ENCODE measurements at regions not wholly inside any gene's neighbourhood (a gene's known extent, or its start where the extent isn't known, plus 50 kb on each side); places are given as distances from the start of the nearest gene placed in this dataset.

DNA sequence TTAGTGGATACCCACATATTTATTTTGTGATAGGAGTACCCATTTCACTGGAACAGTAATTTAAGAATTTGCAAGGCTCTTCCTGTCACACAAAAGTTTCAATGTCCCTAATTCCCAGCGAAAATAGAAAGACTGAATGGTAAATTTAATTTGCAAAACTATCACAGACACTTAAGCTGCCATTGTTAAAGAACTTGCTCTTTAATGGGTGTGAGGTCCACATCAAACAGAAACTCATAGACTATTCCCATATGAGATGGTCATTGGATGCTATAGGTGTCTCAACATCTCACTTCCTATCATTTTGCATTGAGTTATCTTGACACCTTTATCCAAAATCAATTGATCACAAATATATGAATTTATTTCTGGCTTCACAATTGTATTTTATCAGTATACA lies 415.9 kb downstream of the GPAM start:
- POLR2A ChIA-PET (ENCODE audit: unreplicated experiment): no interaction called here
- Histone ChIP-seq H3K14ac (replicated peaks; ENCODE audit: low read depth, low read length) (no peak overlapping the region), H4K91ac (ENCODE audit: insufficient read depth, low read depth, low read length) (no peak overlapping the region), H2BK20ac (ENCODE audit: low read depth, low read length) (no peak overlapping the region), H2BK15ac (ENCODE audit: low read depth, low read length) (no peak overlapping the region), H3K27ac (ENCODE audit: insufficient read depth, low read length) (no peak overlapping the region), H2BK5ac (ENCODE audit: low read depth, low read length, poor library complexity, severe bottlenecking) (no peak overlapping the region), H3K36me3 (ENCODE audit: control insufficient read depth, insufficient read depth, low read length) (no peaks in the 10 kb centered on the region), H3K4me2 (ENCODE audit: low read depth, low read length) (no peak overlapping the region), H3K9me1 (ENCODE audit: insufficient read depth, low read length) (no peaks in the 10 kb centered on the region), H3K18ac (ENCODE audit: low read depth, low read length) (no peak overlapping the region), H3K4me3 (ENCODE audit: insufficient read depth, low read depth, low read length) (no peak overlapping the region), H3K9ac (ENCODE audit: low read depth, low read length) (no peak overlapping the region), H2AK9ac (replicated peaks; ENCODE audit: low read depth, low read length, poor library complexity) (no peak overlapping the region), H3K56ac (ENCODE audit: extremely low read depth, insufficient read depth, low read length) (no peak overlapping the region), H4K8ac (ENCODE audit: low read depth in 2 of 2, low read length in 2 of 2) (no peak overlapping the region), H3K79me1 (ENCODE audit: low read depth in 1 of 2, low read length in 2 of 2) (no peaks in the 10 kb centered on the region), H3K27me3 (ENCODE audit: control insufficient read depth, insufficient read depth, low read length) (no peaks in the 10 kb centered on the region), H2AK5ac (ENCODE audit: low read depth, low read length) (no peak overlapping the region), H4K5ac (ENCODE audit: low read depth, low read length) (no peak overlapping the region), H3K4ac (ENCODE audit: low read depth, low read length) (no peak overlapping the region), H2AFZ (replicated peaks; ENCODE audit: low read length, poor library complexity) (no peak overlapping the region), H2BK120ac (ENCODE audit: low read depth, low read length) (no peak overlapping the region), H3K4me1 (ENCODE audit: control insufficient read depth, insufficient read depth, low read length) (no peaks in the 10 kb centered on the region), H3K23ac (ENCODE audit: low read depth, low read length) (no peak overlapping the region), H4K20me1 (ENCODE audit: insufficient read depth, low read length) (no peaks in the 10 kb centered on the region), H3K9me3 (ENCODE audit: control insufficient read depth, insufficient read depth, low read length) (peaks cover 5% of the 10 kb centered on the region; the same call in 1 of the 2 replicates)
- DNase-seq: no peak
- no TSS peak for BruUV-seq (replicated peaks)
- in situ Hi-C loops (cut with MboI; ENCODE audit: low sequenced_read_pairs) (no loop called here), intact Hi-C loops (cut with micrococcal nuclease) (no loop called here), dilution Hi-C loops (cut with HindIII; ENCODE audit: low sequenced_read_pairs, unreplicated experiment) (no loop called here)
- ATAC-seq (ENCODE audit: low read depth): no peak
- no CpG with 5 or more reads among the region's 1 CpG for WGBS, 2 experiments (ENCODE audit: extremely low coverage in 2 of 2, insufficient read length in 1 of 2)
- TF ChIP-seq CEBPB (IDR thresholded peaks at IDR 0.05; ENCODE audit: low read depth, low read length) (no peak), POLR2A (IDR thresholded peaks at IDR 0.05; ENCODE audit: low read depth, low read length) (no peak), CHD1 (IDR thresholded peaks at IDR 0.05; ENCODE audit: low read depth, low read length) (no peak), FOS (IDR thresholded peaks at IDR 0.05; ENCODE audit: low read depth, low read length) (no peak), BHLHE40 (IDR thresholded peaks at IDR 0.05; ENCODE audit: low read depth, low read length) (no peak), MXI1 (IDR thresholded peaks at IDR 0.05; ENCODE audit: borderline replicate concordance, low read depth, low read length) (no peak), RCOR1 (IDR thresholded peaks at IDR 0.05; ENCODE audit: insufficient replicate concordance, low read length) (no peak), RFX5 (IDR thresholded peaks at IDR 0.05; ENCODE audit: low read depth, low read length) (no peak), RAD21 (IDR thresholded peaks at IDR 0.05; ENCODE audit: low read length) (no peak), NFE2L2 (IDR thresholded peaks at IDR 0.05; ENCODE audit: low read depth, low read length) (no peak), SMC3 (IDR thresholded peaks at IDR 0.05; ENCODE audit: low read depth, low read length) (no peak), MAFK (IDR thresholded peaks at IDR 0.05; ENCODE audit: low read depth, low read length) (no peak), MAZ (IDR thresholded peaks at IDR 0.05; ENCODE audit: borderline replicate concordance, low read depth, low read length) (no peak)
- TF ChIP-seq, protein P1, sequence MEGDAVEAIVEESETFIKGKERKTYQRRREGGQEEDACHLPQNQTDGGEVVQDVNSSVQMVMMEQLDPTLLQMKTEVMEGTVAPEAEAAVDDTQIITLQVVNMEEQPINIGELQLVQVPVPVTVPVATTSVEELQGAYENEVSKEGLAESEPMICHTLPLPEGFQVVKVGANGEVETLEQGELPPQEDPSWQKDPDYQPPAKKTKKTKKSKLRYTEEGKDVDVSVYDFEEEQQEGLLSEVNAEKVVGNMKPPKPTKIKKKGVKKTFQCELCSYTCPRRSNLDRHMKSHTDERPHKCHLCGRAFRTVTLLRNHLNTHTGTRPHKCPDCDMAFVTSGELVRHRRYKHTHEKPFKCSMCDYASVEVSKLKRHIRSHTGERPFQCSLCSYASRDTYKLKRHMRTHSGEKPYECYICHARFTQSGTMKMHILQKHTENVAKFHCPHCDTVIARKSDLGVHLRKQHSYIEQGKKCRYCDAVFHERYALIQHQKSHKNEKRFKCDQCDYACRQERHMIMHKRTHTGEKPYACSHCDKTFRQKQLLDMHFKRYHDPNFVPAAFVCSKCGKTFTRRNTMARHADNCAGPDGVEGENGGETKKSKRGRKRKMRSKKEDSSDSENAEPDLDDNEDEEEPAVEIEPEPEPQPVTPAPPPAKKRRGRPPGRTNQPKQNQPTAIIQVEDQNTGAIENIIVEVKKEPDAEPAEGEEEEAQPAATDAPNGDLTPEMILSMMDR (conservative IDR thresholded peaks at IDR 0.05; ENCODE audit: low read depth, low read length): no peak
- TF ChIP-seq, protein P2, sequence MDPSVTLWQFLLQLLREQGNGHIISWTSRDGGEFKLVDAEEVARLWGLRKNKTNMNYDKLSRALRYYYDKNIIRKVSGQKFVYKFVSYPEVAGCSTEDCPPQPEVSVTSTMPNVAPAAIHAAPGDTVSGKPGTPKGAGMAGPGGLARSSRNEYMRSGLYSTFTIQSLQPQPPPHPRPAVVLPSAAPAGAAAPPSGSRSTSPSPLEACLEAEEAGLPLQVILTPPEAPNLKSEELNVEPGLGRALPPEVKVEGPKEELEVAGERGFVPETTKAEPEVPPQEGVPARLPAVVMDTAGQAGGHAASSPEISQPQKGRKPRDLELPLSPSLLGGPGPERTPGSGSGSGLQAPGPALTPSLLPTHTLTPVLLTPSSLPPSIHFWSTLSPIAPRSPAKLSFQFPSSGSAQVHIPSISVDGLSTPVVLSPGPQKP (IDR thresholded peaks at IDR 0.05; ENCODE audit: borderline replicate concordance, low read depth, low read length): no peak
- TF ChIP-seq, protein P3, sequence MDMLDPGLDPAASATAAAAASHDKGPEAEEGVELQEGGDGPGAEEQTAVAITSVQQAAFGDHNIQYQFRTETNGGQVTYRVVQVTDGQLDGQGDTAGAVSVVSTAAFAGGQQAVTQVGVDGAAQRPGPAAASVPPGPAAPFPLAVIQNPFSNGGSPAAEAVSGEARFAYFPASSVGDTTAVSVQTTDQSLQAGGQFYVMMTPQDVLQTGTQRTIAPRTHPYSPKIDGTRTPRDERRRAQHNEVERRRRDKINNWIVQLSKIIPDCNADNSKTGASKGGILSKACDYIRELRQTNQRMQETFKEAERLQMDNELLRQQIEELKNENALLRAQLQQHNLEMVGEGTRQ (IDR thresholded peaks at IDR 0.05; ENCODE audit: low read depth, low read length): no peak
- CTCF ChIA-PET: no interaction called here
